ENCODE measurements at regions not wholly inside any gene's neighbourhood (a gene's known extent, or its start where the extent isn't known, plus 50 kb on each side); places are given as distances from the start of the nearest gene placed in this dataset.

- ATAC-seq (ENCODE audit: low read depth in 2 of 2) (no peak), DNase-seq (no peak)
- H3K27ac Mint-ChIP-seq = no peak overlapping the region
- peaks cover 0 to 8% (median 0%) of the 10 kb centered on the region in 7 donors for H3K9me3 Mint-ChIP-seq
- no peaks in the 10 kb centered on the region for H3K27me3 ChIP-seq (ENCODE audit: control insufficient read depth, insufficient read depth, low read length)
- H3K27ac ChIP-seq (ENCODE audit: insufficient read depth, low read length, poor library complexity, severe bottlenecking) = no peak overlapping the region
- no peaks in the 10 kb centered on the region for H3K36me3 Mint-ChIP-seq
- H3K27me3 Mint-ChIP-seq = no peaks in the 10 kb centered on the region
- H3K36me3 ChIP-seq (ENCODE audit: control insufficient read depth, insufficient read depth, low read length) = no peaks in the 10 kb centered on the region
- no peak overlapping the region for H3K4me3 ChIP-seq (ENCODE audit: low read depth, low read length)
- H3K4me1 Mint-ChIP-seq = no peaks in the 10 kb centered on the region
- H3K4me1 ChIP-seq (ENCODE audit: control insufficient read depth, insufficient read depth, low read length, poor library complexity, severe bottlenecking) = no peaks in the 10 kb centered on the region
- H3K9me3 ChIP-seq (ENCODE audit: control insufficient read depth in 2 of 2, low read length in 2 of 2) = no peaks in the 10 kb centered on the region
- H3K4me3 Mint-ChIP-seq = no peak overlapping the region
Observed at GRCh38 chr4:128480945-128481344, 193.3 kb upstream of the PGRMC2 start.

GRCh38 chr4:128477540-128477939 is 189.9 kb upstream of the PGRMC2 start:
- no peaks in the 10 kb centered on the region for H3K9me3 ChIP-seq (ENCODE audit: control insufficient read depth in 2 of 2, low read length in 2 of 2)
- DNase-seq (no peak), ATAC-seq (ENCODE audit: low read depth in 2 of 2) (no peak)
- H3K36me3 ChIP-seq (ENCODE audit: control insufficient read depth, insufficient read depth, low read length) = no peaks in the 10 kb centered on the region
- H3K27ac ChIP-seq (ENCODE audit: insufficient read depth, low read length, poor library complexity, severe bottlenecking) = no peak overlapping the region
- no peaks in the 10 kb centered on the region for H3K4me1 ChIP-seq (ENCODE audit: control insufficient read depth, insufficient read depth, low read length, poor library complexity, severe bottlenecking)
- Mint-ChIP-seq H3K9me3 (peaks cover 0 to 3% (median 0%) of the 10 kb centered on the region in 7 donors), H3K36me3 (no peaks in the 10 kb centered on the region), H3K4me1 (no peaks in the 10 kb centered on the region), H3K4me3 (no peak overlapping the region), H3K27ac (no peak overlapping the region), H3K27me3 (no peaks in the 10 kb centered on the region)
- H3K4me3 ChIP-seq (ENCODE audit: low read depth, low read length) = no peak overlapping the region
- no peaks in the 10 kb centered on the region for H3K27me3 ChIP-seq (ENCODE audit: control insufficient read depth, insufficient read depth, low read length)

GRCh38 chr4:128475597-128475996 is 188.0 kb upstream of the PGRMC2 start:
- no peaks in the 10 kb centered on the region for H3K36me3 Mint-ChIP-seq
- ATAC-seq (ENCODE audit: low read depth in 2 of 2) (no peak), DNase-seq (no peak)
- no peak overlapping the region for H3K27ac Mint-ChIP-seq
- H3K27me3 Mint-ChIP-seq = no peaks in the 10 kb centered on the region
- Histone ChIP-seq H3K27ac (ENCODE audit: insufficient read depth, low read length, poor library complexity, severe bottlenecking) (no peak overlapping the region), H3K27me3 (ENCODE audit: control insufficient read depth, insufficient read depth, low read length) (no peaks in the 10 kb centered on the region), H3K36me3 (ENCODE audit: control insufficient read depth, insufficient read depth, low read length) (no peaks in the 10 kb centered on the region), H3K9me3 (ENCODE audit: control insufficient read depth in 2 of 2, low read length in 2 of 2) (no peaks in the 10 kb centered on the region), H3K4me3 (ENCODE audit: low read depth, low read length) (no peak overlapping the region), H3K4me1 (ENCODE audit: control insufficient read depth, insufficient read depth, low read length, poor library complexity, severe bottlenecking) (no peaks in the 10 kb centered on the region)
- H3K4me3 Mint-ChIP-seq = no peak overlapping the region
- peaks cover 0 to 3% (median 0%) of the 10 kb centered on the region in 7 donors for H3K9me3 Mint-ChIP-seq
- no peaks in the 10 kb centered on the region for H3K4me1 Mint-ChIP-seq

GRCh38 chr4:128471576-128471975 is 184.0 kb upstream of the PGRMC2 start:
- H3K9me3 ChIP-seq (ENCODE audit: control insufficient read depth in 2 of 2, low read length in 2 of 2) = no peaks in the 10 kb centered on the region
- H3K27me3 Mint-ChIP-seq = no peaks in the 10 kb centered on the region
- no peaks in the 10 kb centered on the region for H3K4me1 ChIP-seq (ENCODE audit: control insufficient read depth, insufficient read depth, low read length, poor library complexity, severe bottlenecking)
- H3K36me3 ChIP-seq (ENCODE audit: control insufficient read depth, insufficient read depth, low read length) = no peaks in the 10 kb centered on the region
- H3K27me3 ChIP-seq (ENCODE audit: control insufficient read depth, insufficient read depth, low read length) = no peaks in the 10 kb centered on the region
- H3K4me3 Mint-ChIP-seq = no peak overlapping the region
- DNase-seq (no peak), ATAC-seq (ENCODE audit: low read depth in 2 of 2) (no peak)
- H3K4me1 Mint-ChIP-seq = no peaks in the 10 kb centered on the region
- no peak overlapping the region for H3K27ac ChIP-seq (ENCODE audit: insufficient read depth, low read length, poor library complexity, severe bottlenecking)
- peaks cover 0 to 4% (median 0%) of the 10 kb centered on the region in 7 donors for H3K9me3 Mint-ChIP-seq
- H3K36me3 Mint-ChIP-seq = no peaks in the 10 kb centered on the region
- H3K27ac Mint-ChIP-seq = no peak overlapping the region
- no peak overlapping the region for H3K4me3 ChIP-seq (ENCODE audit: low read depth, low read length)

GRCh38 chr4:128470492-128471053 is 183.0 kb upstream of the PGRMC2 start:
- Histone ChIP-seq H3K27me3 (ENCODE audit: control insufficient read depth, insufficient read depth, low read length) (no peaks in the 10 kb centered on the region), H3K4me3 (ENCODE audit: low read depth, low read length) (no peak overlapping the region), H3K36me3 (ENCODE audit: control insufficient read depth, insufficient read depth, low read length) (no peaks in the 10 kb centered on the region), H3K4me1 (ENCODE audit: control insufficient read depth, insufficient read depth, low read length, poor library complexity, severe bottlenecking) (no peaks in the 10 kb centered on the region), H3K9me3 (ENCODE audit: control insufficient read depth in 2 of 2, low read length in 2 of 2) (no peaks in the 10 kb centered on the region), H3K27ac (ENCODE audit: insufficient read depth, low read length, poor library complexity, severe bottlenecking) (no peak overlapping the region)
- Mint-ChIP-seq H3K36me3 (no peaks in the 10 kb centered on the region), H3K4me3 (no peak overlapping the region), H3K27me3 (no peaks in the 10 kb centered on the region), H3K4me1 (no peaks in the 10 kb centered on the region), H3K9me3 (peaks cover 0 to 4% (median 0%) of the 10 kb centered on the region in 7 donors), H3K27ac (no peak overlapping the region)
- no peak for DNase-seq
- no peak for ATAC-seq (ENCODE audit: low read depth in 2 of 2)

GRCh38 chr4:128468123-128468989 is 180.7 kb upstream of the PGRMC2 start:
- Histone ChIP-seq H3K4me3 (ENCODE audit: low read depth, low read length) (no peak overlapping the region), H3K27ac (ENCODE audit: insufficient read depth, low read length, poor library complexity, severe bottlenecking) (no peak overlapping the region), H3K4me1 (ENCODE audit: control insufficient read depth, insufficient read depth, low read length, poor library complexity, severe bottlenecking) (no peaks in the 10 kb centered on the region), H3K27me3 (ENCODE audit: control insufficient read depth, insufficient read depth, low read length) (no peaks in the 10 kb centered on the region), H3K9me3 (ENCODE audit: control insufficient read depth in 2 of 2, low read length in 2 of 2) (no peaks in the 10 kb centered on the region), H3K36me3 (ENCODE audit: control insufficient read depth, insufficient read depth, low read length) (no peaks in the 10 kb centered on the region)
- Mint-ChIP-seq H3K4me3 (no peak overlapping the region), H3K9me3 (peaks cover 0 to 4% (median 0%) of the 10 kb centered on the region in 7 donors), H3K4me1 (no peaks in the 10 kb centered on the region), H3K36me3 (no peaks in the 10 kb centered on the region), H3K27ac (peak overlapping the region in 1 of 3 donors; percentile 49), H3K27me3 (no peaks in the 10 kb centered on the region)
- ATAC-seq (ENCODE audit: low read depth in 2 of 2) (no peak), DNase-seq (no peak)

GRCh38 chr4:128465523-128465922 is 177.9 kb upstream of the PGRMC2 start:
- Mint-ChIP-seq H3K4me3 (no peak overlapping the region), H3K4me1 (no peaks in the 10 kb centered on the region), H3K27me3 (no peaks in the 10 kb centered on the region), H3K36me3 (no peaks in the 10 kb centered on the region), H3K9me3 (peaks cover 0 to 4% (median 0%) of the 10 kb centered on the region in 7 donors), H3K27ac (no peak overlapping the region)
- no peak overlapping the region for H3K4me3 ChIP-seq (ENCODE audit: low read depth, low read length)
- H3K4me1 ChIP-seq (ENCODE audit: control insufficient read depth, insufficient read depth, low read length, poor library complexity, severe bottlenecking) = no peaks in the 10 kb centered on the region
- no peak for DNase-seq
- H3K9me3 ChIP-seq (ENCODE audit: control insufficient read depth in 2 of 2, low read length in 2 of 2) = no peaks in the 10 kb centered on the region
- no peaks in the 10 kb centered on the region for H3K36me3 ChIP-seq (ENCODE audit: control insufficient read depth, insufficient read depth, low read length)
- H3K27me3 ChIP-seq (ENCODE audit: control insufficient read depth, insufficient read depth, low read length) = no peaks in the 10 kb centered on the region
- ATAC-seq (ENCODE audit: low read depth in 2 of 2) = no peak
- H3K27ac ChIP-seq (ENCODE audit: insufficient read depth, low read length, poor library complexity, severe bottlenecking) = no peak overlapping the region

GRCh38 chr4:128463006-128463405 is 175.4 kb upstream of the PGRMC2 start:
- H3K36me3 ChIP-seq (ENCODE audit: control insufficient read depth, insufficient read depth, low read length) = no peaks in the 10 kb centered on the region
- DNase-seq = no peak
- no peak overlapping the region for H3K4me3 ChIP-seq (ENCODE audit: low read depth, low read length)
- no peak overlapping the region for H3K27ac ChIP-seq (ENCODE audit: insufficient read depth, low read length, poor library complexity, severe bottlenecking)
- ATAC-seq (ENCODE audit: low read depth in 2 of 2) = no peak
- Mint-ChIP-seq H3K9me3 (peaks cover 0 to 4% (median 0%) of the 10 kb centered on the region in 7 donors), H3K27ac (no peak overlapping the region), H3K4me1 (no peaks in the 10 kb centered on the region), H3K27me3 (no peaks in the 10 kb centered on the region), H3K36me3 (no peaks in the 10 kb centered on the region), H3K4me3 (no peak overlapping the region)
- H3K9me3 ChIP-seq (ENCODE audit: control insufficient read depth in 2 of 2, low read length in 2 of 2) = no peaks in the 10 kb centered on the region
- H3K27me3 ChIP-seq (ENCODE audit: control insufficient read depth, insufficient read depth, low read length) = no peaks in the 10 kb centered on the region
- no peaks in the 10 kb centered on the region for H3K4me1 ChIP-seq (ENCODE audit: control insufficient read depth, insufficient read depth, low read length, poor library complexity, severe bottlenecking)

Measured in CD4-positive, CD25-positive, alpha-beta regulatory T cell (primary cell).